ENCODE measurements at regions not wholly inside any gene's neighbourhood (a gene's known extent, or its start where the extent isn't known, plus 50 kb on each side); places are given as distances from the start of the nearest gene placed in this dataset.

- TF ChIP-seq CTCF (conservative IDR thresholded peaks at IDR 0.05; ENCODE audit: low read length) (no peak), EZH2phosphoT487 (IDR thresholded peaks at IDR 0.05; ENCODE audit: borderline replicate concordance, low read depth, low read length) (no peak)
Measured at GRCh38 chr7:84362828-84363227, 168.2 kb upstream of the SEMA3A start.
